Stimulated activated CD8-positive, alpha-beta memory T cell treated with anti-CD3 and anti-CD28 coated beads, Interleukin-12 subunit alpha, Interleukin-12 subunit beta, amount 100 ng/mL, for 24 hours (primary cell): ENCODE measurements at regions not wholly inside any gene's neighbourhood (a gene's known extent, or its start where the extent isn't known, plus 50 kb on each side); places are given as distances from the start of the nearest gene placed in this dataset.

Experiments used
- DNase-seq: peaks from one replicate; pipeline ENCODE4 v3.0.0-alpha.2; 2020; ENCODE audit errors: extremely low read depth

DNA sequence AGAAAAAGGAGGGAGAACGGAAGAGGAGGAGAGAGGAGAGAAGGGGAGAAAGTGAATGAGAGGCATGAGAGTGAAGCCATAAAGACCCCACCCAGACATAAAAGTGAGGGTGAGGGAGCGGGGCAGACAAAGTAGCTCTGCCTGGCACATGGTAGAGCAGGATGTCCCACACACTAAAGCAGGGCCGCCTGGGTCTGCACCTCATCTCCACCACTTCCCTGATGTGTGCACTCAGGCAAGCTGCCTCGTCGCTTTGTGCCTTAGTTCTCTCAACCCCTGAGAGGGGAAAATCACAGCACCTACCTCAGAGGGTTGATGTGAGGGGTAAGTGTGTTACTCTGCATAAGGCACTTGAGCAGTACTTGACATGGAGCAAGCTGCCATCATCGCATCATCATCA lies 488.1 kb downstream of the COG6 start:
- no peak for DNase-seq

DNA sequence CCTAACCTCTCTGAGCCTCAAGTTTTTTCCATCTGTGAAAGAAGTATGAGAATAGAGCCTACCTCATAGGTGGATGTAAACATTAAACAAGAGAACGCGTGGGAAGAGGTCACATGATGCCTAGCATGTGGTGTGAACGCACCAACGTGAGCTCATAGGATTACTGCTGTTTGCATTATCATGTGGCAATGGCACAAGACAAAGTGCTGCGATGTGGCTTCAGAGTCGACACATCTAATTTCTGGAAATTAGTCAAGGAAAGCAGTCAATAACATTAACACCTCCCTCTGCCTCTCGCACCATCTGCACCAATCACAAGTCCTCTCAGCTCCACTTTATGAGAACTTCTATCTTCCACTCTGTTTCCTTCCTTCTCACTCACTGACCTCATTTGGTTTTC lies 489.7 kb downstream of the COG6 start:
- no peak for DNase-seq

DNA sequence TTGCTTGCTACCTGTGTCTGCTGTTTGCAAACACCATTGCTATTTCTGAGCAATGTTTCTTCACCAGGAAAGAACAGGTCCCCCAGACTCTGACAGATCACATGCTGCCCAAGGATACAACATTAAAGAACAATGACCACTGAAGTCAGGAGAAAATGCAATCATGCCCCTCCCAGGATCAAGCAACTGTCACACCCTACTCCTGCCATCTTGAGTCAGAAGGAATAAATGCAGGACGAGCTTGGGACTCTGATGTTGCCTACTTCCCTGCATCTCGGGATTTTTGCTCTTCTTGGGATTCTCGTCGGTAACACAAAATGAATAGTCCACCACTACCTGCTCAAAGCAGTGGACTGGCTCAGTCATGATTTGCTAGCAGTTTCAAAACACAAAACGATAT lies 490.6 kb downstream of the COG6 start:
- no peak for DNase-seq

DNA sequence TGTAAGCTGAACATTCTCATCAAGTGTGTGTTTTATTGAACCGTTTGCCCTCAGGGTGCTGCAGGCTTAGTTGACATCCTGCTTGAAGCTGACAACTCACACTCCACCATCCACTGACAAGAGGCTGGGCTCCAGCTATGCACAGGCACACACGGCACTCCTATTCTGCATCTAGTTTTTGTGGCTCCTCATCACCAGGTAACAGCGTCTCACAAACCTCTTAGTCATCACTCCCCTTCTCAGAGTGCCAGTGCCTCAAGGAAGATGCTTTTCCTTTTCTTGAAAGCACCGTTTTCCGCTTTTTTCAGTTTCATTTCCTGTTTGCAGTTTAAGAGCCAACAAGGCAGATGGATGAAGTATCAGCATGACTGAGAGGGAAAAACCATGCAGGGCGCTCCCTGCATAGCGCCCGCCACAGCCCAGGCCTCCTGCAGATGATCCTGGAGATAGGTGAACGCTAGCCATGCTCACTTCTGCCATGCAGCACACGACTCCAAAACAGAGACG lies 491.2 kb downstream of the COG6 start:
- DNase-seq = no peak

DNA sequence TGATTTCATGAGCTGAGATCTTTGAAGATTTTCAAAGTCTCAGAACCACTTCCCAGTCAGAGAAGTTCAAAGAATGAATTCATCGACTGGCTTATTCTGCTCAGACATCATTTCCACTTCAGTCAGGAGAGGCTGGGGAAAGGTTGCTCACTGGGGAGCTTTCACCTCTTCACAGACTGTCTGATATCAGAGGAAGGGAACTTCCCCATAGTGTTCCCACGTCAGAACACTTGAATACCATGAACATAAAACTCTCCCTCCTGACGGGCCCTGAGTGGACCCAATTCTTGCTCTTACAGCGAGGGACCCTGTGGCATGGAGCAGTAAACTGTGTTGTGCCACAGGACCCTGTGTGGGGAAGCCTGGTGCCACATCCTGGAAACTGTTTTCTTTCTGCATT lies 492.6 kb downstream of the COG6 start:
- no peak for DNase-seq

DNA sequence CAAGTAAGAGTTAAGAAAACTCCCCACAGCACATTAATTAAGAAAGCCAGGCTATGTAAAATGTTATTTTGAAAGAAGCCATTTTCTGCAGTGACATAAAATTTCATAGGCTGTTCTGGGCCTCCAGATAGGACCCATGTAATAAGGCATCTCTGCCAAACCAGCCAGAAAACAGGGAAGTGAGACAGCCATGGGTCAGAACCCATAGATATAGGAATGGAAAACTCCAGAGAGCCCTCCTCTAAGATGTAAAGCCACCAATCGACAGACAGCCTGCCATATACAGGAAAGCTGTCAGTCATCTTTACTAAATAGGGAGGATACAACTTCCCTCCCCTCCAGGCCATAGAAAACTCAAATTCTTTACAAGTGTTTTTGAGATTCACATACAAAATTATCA lies 493.3 kb downstream of the COG6 start:
- DNase-seq = no peak

DNA sequence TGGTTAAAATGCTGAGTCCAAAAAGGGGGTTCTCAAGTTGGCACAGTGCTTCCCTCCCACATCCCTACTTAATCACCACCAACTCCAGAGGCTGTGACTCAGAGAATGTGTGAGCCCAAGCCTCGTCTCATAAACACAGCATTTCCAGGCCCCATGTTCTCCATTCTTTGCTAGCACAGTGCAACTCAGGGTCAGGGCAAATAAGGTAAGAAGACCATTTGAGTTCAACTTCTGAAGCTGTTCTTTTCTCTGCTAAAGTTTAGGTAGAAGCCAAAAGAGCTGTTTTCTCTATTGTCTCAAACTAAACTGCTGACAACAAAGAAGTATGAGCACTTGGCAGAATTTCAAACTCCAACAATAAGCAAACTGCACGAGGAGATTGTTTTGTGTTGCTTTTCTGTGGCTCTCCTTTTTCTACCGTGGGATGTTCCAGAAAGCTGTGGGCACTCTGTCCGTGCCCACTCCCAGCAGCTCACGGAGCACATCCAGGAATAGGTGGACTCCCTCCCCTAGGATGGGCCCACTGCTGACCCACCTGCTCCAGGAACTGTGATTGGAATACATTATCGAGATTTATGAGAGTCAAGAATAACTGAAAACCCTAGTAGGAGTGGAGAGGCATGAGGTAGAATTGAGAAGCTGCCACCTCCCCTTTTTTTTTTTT lies 494.3 kb downstream of the COG6 start:
- no peak for DNase-seq

DNA sequence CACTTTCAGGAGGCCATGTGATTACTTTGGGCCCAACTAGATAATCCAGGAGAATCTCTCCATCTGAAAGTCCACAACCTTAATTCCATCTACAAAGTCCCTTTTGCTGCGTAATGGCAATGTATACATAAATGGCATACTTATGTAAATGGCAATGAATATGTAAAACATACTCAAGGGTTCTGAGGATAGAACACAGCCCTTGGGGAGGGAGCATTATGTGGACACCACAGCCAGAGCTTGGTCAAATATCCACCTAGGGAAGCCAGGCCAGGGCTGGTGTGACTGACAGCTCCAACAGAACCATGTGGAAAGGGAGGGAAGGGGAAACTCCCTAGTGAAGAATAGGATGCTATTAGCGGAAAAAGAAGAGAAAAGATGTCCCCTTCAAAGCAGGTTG lies 496.2 kb downstream of the COG6 start:
- DNase-seq = no peak

DNA sequence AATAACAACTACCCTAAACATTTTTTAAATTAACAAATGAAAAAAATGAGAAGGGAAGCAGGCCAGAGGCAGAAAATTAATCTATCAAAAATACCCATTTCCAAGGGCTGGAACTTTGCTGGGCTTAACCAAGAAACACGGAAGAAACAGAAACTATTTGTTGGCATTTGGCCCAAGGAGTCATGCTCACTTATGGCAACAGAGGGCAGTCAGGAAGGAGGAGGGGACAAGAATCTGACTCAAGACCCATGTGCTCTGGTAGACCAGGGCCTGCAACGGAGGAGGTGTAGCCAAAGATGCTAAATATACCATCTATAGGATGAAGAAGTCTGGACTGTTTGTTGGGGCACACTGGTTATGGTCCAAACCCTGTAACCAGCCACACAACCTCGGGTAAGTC lies 496.7 kb downstream of the COG6 start:
- no peak for DNase-seq

DNA sequence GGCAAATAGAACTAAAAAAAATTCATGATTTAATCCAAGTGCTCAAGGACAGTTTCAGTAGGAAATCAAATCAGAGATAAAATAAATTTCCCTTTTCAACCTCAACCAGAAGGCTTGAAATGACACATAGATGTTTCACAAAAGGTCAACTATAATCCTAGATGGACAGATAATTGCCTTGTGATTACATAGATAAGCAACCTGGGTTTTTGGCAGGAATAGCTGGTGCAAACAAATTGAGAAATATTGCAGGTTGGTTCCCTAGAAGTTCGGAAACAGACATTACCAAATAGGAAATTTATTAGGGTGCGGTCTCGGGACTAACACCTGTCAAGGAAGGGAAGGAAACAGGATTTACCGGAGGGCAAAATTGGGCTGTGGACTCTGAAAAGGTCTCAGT lies 497.5 kb downstream of the COG6 start:
- no peak for DNase-seq

DNA sequence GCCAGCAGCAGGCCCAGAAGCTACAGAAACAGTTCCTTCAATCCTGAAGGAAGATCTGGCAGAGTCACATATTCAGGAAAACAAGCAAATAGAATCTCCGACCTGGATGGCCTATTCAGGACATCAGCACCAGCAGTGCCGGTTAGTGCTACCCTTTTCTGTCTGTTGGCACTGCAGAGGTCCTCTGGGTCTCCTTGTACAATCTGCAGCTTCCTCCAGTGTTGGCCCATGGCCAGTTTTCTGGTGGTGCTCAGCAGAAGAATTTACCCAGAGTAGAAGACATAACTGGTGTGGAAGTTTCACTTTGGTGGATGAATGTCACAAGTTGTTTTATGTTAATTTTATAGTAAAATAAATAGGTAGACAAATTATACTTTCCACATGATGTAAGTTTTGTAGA lies 498.1 kb downstream of the COG6 start:
- DNase-seq = no peak

DNA sequence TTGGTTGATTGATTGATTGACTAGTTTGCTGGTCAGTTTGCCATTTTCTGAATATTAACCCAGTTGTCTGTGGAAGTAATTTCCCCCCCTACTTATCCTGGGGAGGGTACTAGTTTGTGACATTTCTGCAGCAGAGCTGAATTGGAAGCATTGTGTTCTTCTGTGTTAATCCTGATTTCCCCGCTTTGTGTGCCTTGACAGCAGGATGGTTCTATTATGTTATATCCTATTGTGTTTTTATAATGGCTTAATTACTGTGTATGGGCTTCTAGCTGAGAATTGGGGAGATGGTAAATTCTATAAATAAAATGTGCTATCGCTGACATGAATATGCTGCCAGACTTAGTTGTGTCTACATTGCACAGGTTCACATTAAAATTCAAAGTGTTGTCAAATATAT lies 499.7 kb downstream of the COG6 start:
- no peak for DNase-seq

DNA sequence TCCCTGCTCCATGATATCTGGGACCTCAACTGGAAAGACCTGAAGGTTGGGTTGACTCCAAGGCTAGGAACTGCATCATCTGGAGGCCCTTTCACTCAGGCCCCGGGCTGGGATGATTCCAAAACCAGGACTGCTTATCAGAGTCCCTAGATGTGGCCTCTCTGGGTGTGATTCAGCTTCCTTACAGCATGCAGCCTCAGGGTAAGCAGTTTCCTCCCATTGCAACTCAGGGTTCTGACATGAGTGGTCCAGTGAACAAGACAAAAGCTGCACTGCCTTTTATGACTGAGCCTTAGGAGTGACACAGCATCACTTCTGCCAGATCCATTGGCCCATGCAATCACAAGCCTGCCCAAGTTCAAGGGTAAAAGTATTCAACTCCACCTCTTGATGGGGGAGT lies 502.8 kb downstream of the COG6 start:
- no peak for DNase-seq

DNA sequence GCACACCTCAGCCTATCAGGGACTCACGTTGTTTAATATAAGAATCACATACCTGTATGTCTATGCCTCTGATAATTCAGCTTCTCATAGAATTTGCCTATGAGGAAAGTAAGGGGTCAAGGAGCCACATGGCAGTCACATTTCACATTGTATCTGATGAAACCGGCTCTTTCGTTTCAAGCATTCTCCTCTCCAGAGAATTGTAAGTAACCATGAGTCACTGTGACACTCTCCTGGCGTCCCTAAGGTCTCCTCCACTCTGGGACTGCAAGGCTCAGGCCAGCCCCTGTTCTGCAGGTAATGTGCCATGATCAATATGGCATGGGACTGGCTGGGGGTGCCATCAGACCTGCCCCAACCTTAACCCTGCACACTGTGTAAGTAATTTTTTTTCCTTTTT lies 503.3 kb downstream of the COG6 start:
- no peak for DNase-seq

DNA sequence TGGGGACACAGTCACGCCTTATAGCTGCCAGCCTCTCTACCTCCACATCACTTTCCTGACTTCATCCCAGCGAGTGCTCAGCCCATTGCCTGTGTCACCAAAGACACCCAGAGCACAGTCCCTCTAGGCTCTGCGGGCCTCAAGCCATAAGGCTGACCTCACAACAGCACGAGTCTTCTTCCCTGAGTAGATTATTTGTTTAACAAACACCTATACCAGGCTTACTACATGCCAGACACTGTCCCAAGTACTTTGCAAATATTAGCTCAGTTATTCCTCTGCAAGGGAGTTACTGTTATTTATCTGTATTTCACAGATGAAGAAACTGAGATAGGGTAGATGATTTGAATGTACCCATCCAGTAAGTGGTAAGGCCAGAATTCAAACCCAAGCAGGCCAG lies 504.3 kb downstream of the COG6 start:
- DNase-seq = no peak

DNA sequence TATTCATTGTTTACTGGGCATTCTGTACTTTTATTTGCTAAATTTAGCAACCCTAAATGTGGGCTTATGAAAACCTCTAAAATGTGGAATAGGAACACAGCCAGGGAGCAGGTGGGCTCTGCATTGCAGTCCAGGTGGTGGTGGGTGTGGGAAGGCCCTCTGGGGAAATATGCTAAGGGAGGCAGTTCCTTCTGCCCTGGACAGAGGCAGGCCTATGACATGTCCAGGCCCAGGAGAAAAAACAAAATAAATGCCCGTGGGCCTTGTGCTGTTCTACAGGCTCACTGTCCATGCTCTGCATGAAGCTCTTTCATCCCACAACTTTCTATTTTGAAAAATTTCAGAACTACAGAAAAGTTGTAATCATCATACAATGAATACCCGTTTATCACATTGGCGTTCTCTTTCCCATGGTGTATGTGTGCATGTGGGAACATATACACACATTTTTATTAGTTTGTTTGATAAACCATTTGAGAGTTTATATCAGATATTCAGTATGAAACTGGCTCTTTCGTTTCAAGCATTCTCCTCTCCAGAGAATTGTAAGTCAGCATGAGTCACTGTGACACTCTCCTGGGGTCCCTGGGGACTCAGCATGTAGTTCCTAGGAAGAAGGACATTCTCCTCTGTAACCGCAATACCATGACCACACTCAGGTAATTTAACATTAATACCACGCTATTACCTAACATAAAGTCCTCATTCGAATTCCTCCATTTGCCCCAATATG lies 505.3 kb downstream of the COG6 start:
- DNase-seq = no peak

DNA sequence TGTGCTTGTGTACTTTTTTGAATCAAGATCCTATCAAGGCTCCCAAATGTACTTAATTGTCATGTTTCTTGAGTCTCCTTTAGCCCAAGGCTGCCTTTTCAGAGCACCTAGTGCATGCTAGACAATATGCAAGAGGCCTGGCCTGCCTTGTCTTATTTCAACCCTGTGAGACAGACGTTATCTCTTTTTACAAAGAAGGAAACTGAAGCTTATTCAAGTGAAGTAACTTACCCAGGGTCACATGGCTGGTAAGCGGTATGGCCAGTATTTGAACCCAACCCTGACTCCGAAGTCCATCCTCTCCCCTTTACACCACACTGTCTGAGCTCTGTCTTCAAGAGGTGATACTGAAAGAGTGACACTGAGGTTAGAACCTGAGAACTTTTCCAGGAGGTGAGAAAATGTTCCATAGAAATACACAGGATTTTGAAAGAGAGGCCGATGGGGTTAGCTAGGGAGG lies 505.1 kb downstream of the FOXO1 start:
- DNase-seq = no peak

DNA sequence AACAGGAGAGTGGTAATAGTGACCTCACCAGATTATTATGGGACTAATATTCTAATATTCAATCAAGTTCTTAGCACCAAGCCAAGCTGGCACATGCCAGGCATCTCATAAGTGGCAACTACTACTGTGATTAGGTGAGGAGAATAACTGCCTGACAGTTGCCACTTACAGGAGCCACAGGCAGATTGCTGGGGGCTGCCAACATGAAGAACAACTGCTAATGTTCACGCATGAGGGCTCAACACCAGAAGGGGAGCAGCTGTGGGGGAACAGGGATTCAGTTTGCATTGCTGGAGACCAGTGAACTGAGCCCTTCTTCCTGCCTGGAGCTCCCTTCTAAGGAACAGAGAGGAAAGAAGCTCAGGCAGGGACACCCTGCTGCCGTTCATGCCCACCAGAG lies 504.5 kb downstream of the FOXO1 start:
- DNase-seq = no peak

DNA sequence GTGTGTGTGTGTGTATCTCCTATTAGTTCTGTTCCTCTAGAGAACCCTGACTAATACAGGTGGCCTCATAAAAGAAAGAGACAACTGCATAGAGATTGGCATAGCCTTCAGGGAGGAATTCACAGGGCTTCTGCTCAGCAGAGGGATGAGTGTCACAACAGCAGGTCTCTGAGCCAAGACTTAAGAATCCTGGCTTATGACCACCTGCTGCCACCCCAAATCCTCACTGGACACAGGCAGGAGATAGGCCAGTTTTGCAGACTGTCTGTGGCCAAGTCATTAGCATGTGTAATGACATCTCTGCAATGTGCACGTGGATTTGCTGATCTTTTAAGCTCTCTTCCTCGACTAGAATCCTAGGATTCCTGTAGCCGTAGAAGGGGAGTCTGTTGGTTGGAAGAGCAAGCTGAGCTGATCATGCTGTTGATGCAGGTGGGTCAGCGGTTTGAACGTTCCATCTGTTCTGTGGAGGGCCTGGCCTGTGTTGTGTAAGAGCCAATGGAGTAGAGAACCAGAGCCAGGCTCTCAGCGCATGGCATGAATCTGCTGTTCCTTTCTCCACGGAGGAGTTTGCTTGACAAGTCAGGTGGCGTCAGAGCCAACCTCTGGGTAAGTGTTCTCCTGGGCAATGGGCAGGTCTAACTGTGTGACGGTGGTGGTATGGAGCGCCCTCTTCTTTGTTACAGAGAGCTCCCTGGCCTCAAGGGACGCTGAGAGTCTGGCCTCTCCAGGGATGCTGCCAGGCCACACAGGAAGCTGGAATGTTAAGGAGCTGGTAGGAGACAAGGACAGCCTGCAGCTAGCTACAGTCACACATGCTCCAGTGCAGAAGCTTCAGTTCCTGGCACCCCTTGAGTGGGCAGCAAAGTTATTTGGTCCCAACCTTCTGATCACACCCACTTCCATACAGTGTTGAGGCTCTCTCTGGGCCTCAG lies 503.1 kb downstream of the FOXO1 start:
- DNase-seq = no peak

DNA sequence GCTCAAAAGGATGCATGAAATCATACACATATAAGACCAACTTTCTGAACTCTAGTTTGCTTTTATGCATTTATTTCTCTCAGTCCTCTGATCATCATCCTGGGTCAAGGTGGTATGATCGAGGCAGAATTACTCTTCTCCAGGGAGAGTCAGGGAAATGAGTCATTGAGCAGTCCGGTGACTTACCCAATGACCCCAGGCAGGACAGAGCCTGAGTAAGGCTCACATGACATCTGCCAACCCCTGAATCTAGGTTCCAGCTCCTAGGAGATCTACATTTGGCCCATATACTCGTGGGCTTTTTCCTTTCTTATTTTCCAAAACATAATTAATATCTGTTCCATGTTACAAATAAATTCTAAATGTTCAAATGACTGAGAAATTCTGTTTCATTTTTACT lies 502.3 kb downstream of the FOXO1 start:
- DNase-seq = no peak

DNA sequence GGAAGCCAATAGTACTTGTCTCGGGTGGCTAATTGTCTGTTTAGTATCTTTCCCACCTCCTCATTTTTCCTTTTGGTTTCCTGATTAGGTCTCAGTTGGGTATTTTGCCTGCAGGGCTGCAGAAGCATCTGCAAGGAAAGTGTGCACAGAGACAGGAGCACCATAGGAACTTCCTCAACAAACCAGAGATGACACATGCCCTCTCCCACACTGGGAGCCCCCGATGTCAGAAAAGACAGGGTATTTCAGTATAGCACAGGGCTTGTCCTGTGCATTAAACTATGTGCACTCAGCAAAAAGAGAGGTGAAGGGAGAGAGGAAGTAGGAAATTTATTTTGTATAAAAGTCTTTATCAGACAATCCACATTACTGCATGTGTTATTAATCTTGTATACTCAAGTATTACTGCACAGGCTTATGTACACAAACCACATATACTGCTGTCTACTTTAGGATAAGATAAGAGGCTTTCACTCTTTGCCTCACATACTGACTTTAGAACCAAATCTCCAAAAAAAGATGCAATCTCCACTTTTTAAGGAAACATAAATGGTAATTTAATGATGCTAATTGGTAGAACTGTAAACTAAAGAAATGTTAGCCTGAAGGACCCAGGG lies 501.0 kb downstream of the FOXO1 start:
- no peak for DNase-seq

DNA sequence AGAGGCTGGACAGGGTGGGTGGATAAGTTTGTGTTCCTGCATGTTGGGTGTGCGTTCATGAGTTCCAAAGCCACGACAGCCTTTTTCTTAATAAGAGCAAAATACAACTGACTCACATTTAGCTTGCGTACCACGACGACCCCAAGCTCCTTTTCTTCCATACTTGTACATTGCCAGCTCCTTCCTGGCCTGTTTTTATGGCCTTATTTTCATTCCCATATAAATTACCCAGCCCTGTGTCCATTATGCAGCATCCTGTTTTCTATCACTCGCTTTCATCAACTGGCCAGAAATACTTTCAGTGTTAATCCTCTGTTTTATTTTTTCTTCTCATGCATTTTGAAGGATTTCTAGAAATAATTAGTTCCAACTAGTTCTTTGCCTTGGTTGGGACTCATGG lies 499.1 kb downstream of the FOXO1 start:
- no peak for DNase-seq
